Tibial nerve (tissue), 4 donors: ENCODE measurements at regions not wholly inside any gene's neighbourhood (a gene's known extent, or its start where the extent isn't known, plus 50 kb on each side); places are given as distances from the start of the nearest gene placed in this dataset.

Experiments
- EP300 ChIP-seq, 2 donors: sonication (generic); formaldehyde crosslinking; IDR thresholded peaks; one replicate each; pipeline ENCODE4 v1.6.1; 2017; ENCODE audit warnings: antibody characterized with exemption in 2 of 2, mild to moderate bottlenecking in 1 of 2
- POLR2A ChIP-seq, 2 donors: fragments of 450-650 bp; IDR thresholded peaks; one replicate each; pipeline ENCODE4 v1.6.1; 2017; ENCODE audit warnings: antibody characterized with exemption in 2 of 2, mild to moderate bottlenecking in 2 of 2, moderate library complexity in 2 of 2
- TF ChIP-seq, protein P1 (sequence below), 5 experiments: fragments of 200-600 bp in 3 of 5; fragments of 450-650 bp in 2 of 5; sonication (generic) in 3 of 5; IDR thresholded peaks; one replicate each; pipeline ENCODE4 v1.5.1; 2016 to 2019; ENCODE audit warnings: antibody characterized with exemption in 5 of 5, mild to moderate bottlenecking in 3 of 5, moderate library complexity in 2 of 5

- TF ChIP-seq POLR2A (IDR thresholded peaks at IDR 0.05) (no peak), EP300 (IDR thresholded peaks at IDR 0.05) (no peak)
- TF ChIP-seq, protein P1, sequence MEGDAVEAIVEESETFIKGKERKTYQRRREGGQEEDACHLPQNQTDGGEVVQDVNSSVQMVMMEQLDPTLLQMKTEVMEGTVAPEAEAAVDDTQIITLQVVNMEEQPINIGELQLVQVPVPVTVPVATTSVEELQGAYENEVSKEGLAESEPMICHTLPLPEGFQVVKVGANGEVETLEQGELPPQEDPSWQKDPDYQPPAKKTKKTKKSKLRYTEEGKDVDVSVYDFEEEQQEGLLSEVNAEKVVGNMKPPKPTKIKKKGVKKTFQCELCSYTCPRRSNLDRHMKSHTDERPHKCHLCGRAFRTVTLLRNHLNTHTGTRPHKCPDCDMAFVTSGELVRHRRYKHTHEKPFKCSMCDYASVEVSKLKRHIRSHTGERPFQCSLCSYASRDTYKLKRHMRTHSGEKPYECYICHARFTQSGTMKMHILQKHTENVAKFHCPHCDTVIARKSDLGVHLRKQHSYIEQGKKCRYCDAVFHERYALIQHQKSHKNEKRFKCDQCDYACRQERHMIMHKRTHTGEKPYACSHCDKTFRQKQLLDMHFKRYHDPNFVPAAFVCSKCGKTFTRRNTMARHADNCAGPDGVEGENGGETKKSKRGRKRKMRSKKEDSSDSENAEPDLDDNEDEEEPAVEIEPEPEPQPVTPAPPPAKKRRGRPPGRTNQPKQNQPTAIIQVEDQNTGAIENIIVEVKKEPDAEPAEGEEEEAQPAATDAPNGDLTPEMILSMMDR (IDR thresholded peaks at IDR 0.05), result no peak
These were observed 164.9 kb downstream of the SLC24A2 start for GRCh38 chr9:19623941-19624340.
